ENCODE measurements at regions not wholly inside any gene's neighbourhood (a gene's known extent, or its start where the extent isn't known, plus 50 kb on each side); places are given as distances from the start of the nearest gene placed in this dataset.

GRCh38 chr1:82565546-82565945 lies 764.8 kb downstream of the ADGRL2 start:
- peak; percentile 46 for DNase-seq (ENCODE audit: low spot score)

DNA sequence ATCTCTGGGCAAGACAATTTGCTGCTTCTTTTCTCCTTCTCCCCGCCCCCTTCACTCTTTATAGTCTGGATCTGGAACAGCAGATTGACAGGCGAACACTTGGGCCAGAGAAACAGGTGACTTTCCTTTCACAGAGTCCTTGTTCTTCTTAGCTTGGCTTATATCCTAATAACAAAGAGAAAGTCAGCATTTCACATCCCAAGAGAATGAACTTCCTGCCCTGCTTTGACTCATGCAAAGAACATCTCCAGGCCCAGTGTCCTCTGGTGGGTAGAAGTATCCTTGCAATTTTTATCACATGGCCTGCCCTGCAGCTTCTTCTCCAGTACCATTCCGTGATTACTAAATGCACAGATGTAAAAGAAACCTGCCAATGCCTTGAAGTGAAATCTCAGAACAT lies 764.4 kb downstream of the ADGRL2 start:
- peak; percentile 79 for DNase-seq (ENCODE audit: low spot score)

- no peak for DNase-seq (ENCODE audit: low spot score)
Observed at GRCh38 chr1:82564333-82564732, 763.6 kb downstream of the ADGRL2 start.

GRCh38 chr1:82562448-82562847 lies 761.7 kb downstream of the ADGRL2 start:
- DNase-seq (ENCODE audit: low spot score) = no peak

DNA sequence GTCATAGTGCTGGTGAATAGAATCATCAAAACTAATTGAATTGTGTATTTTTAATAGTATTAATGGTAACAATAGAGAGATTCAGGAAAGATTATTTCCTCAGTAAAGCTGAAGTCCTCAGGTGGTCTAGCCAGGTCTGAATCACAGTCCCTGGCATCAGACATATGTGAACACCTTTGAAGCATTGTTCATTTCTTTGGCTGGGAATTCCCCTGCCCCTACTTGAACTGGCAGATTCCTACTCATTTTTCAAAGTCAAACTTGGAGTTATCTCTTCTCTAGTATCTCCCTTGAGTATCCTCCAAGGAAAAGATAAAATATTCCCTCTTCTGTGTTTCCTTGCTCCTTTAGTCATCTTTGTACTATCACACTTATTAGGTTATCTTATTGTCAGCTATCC lies 759.8 kb downstream of the ADGRL2 start:
- no peak for DNase-seq (ENCODE audit: low spot score)

- no peak for DNase-seq (ENCODE audit: low spot score)
Observed at GRCh38 chr1:82555501-82555900, 754.8 kb downstream of the ADGRL2 start.

DNA sequence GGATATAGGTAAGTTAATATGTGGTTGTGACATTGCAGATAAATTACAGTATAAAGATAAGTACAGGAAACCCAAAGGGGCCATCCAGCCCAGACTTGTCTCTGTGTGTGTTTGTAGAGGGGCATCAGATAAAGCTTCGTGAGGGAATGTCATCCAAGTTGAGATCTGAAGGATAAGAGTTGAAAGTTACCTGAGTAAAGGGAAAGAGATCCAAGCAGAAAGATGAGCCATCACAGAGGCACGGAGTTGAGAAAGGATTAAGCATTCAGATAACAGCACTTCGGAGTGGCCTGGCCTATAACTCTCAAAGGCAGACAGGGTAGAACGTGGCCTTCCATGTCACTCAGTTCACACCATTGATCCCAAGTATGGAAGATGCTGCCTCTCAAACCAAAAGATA lies 749.1 kb downstream of the ADGRL2 start:
- no peak for DNase-seq (ENCODE audit: low spot score)

DNA sequence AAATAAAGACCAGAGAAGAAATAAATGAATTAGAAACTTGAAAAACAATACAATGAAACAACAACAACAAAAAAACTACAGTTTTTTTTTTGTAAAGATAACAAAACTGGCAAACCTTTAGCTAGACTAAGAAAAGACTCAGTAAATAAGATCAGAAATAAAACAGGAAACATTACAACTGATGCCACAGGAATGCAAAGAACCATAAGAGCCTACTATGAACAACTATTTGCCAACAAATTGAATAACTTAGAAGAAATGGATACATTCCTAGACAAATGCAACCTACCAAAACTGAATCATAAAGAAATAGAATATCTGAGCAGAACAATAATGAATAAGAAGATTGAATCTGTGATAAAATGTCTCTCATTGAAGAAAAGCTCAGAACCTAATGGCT lies 742.0 kb downstream of the ADGRL2 start:
- DNase-seq (ENCODE audit: low spot score) = no peak

- no peak for DNase-seq (ENCODE audit: low spot score)
Observed at GRCh38 chr1:82542141-82542540, 741.4 kb downstream of the ADGRL2 start.

- DNase-seq (ENCODE audit: low spot score) = no peak
Observed at GRCh38 chr1:82540006-82540405, 739.3 kb downstream of the ADGRL2 start.

DNA sequence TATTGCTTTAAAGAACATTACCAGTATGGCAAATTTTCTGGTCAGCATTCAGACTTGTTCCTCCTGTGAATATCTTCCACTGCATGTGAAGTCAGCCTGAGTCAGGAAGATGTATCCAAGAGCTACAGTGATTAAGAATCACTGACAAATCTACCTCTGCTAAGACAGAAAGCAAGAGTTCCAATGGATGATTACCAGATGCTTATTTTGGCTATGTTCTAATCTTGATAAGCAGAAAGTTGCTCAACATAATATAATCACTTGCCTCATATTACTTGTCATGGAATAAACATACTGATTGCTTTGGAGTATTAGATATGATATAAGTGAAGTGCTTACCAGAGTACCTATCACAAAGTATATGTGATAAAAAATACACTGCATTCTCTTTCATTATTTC lies 738.1 kb downstream of the ADGRL2 start:
- no peak for DNase-seq (ENCODE audit: low spot score)

DNA sequence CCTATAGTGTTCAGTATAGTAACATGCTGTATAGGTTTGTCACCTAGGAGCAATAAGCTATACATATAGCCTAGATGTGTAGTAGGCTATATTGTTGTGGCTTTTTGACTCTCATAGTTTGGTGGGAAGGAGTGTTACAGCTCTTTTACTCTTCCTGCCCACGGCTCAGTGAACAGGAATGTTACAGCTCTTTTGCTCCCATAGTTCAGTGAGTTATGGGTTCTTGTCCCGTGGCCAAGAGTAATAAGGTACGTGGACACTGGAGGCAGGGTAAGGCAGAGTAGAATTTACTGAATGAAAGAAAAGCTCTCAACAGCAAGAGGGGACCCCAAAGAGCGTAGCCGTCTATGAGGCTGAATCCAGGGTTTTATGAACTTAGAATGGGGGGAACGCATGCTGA lies 734.3 kb downstream of the ADGRL2 start:
- DNase-seq (ENCODE audit: low spot score) = no peak

- no peak for DNase-seq (ENCODE audit: low spot score)
Observed at GRCh38 chr1:82525378-82525777, 724.6 kb downstream of the ADGRL2 start.

DNA sequence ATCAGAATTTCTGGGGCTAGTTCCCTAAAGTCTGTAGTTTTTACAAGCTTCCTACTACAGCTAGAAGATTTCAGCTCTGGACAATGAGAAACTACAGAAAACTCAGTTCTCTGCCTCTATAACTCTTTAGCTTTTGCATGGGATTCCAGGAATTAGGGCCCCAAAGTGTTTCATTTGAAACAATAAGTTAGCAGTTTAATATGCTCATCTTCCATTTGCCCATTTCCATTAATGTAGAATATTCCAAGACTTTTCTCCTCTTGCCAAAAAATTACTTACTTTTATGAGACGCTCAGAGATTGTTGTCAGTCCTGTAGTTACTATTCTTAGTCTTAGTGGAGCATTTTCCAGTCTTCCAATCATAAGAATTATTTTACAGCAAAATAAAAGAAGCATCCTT lies 719.9 kb downstream of the ADGRL2 start:
- DNase-seq (ENCODE audit: low spot score) = no peak

- DNase-seq (ENCODE audit: low spot score) = no peak
Observed at GRCh38 chr1:82517586-82517985, 716.9 kb downstream of the ADGRL2 start.

GRCh38 chr1:82515650-82516049 lies 714.9 kb downstream of the ADGRL2 start:
- no peak for DNase-seq (ENCODE audit: low spot score)

DNA sequence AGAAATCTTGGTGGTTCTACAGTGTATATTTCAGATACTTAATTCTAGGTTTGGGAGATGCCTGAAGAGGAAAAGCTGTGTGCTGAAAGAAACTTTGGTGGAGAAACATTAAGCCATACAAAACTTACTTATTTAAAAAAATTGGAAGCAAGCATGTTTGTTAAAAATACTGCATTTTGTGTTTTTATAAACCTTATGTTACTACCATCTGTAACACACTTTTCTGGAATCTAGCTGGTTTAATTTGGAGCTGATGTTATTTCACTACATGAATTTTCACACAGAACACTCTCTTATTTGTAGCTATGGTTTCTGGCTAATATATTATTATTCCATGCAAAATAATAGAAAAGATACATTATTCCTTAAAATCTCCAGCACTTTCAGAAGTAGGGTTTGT lies 710.7 kb downstream of the ADGRL2 start:
- no peak for DNase-seq (ENCODE audit: low spot score)

- DNase-seq (ENCODE audit: low spot score) = no peak
Observed at GRCh38 chr1:82510431-82510830, 709.7 kb downstream of the ADGRL2 start.

DNA sequence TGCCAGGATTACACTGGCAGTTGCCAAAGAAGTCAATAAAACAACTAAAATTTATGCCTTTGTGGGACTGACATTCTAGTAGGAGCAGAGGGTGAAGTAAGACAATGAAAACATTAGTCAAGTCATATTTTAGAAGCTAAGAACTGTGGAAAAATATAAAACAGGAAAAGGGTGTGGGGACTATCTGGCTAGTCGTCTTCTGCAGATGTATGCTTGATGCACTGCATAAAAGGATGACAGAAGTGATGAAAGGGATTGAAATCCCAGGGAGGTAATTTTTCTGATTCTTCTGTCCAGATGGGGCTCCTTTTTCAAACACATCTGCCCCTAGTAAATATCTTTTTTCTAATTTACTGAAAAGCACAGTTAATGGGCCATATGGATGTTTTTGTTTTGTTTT lies 706.3 kb downstream of the ADGRL2 start:
- DNase-seq (ENCODE audit: low spot score) = no peak

- DNase-seq (ENCODE audit: low spot score) = no peak
Observed at GRCh38 chr1:82503822-82504221, 703.1 kb downstream of the ADGRL2 start.

DNA sequence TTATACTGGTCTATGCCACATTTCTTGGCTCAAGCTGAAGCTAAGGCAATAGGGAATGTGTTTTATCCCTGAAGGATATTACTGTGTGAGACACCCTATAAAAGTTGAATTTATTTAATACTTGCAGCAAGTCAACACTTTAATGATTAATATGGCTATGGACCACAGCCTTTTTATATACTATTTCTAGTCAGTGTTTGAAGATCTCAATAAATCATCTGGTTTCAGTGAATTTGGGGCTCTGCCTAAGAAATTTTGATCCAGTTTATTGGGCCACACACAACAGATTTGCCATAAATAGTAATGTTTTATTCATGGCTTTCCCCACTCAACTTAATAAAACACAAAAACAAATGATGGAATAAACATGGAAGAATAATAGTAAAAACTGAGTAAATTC lies 698.3 kb downstream of the ADGRL2 start:
- DNase-seq (ENCODE audit: low spot score) = no peak

GRCh38 chr1:82494117-82494516 lies 693.4 kb downstream of the ADGRL2 start:
- no peak for DNase-seq (ENCODE audit: low spot score)

GRCh38 chr1:82492159-82492558 lies 691.4 kb downstream of the ADGRL2 start:
- DNase-seq (ENCODE audit: low spot score) = no peak

DNA sequence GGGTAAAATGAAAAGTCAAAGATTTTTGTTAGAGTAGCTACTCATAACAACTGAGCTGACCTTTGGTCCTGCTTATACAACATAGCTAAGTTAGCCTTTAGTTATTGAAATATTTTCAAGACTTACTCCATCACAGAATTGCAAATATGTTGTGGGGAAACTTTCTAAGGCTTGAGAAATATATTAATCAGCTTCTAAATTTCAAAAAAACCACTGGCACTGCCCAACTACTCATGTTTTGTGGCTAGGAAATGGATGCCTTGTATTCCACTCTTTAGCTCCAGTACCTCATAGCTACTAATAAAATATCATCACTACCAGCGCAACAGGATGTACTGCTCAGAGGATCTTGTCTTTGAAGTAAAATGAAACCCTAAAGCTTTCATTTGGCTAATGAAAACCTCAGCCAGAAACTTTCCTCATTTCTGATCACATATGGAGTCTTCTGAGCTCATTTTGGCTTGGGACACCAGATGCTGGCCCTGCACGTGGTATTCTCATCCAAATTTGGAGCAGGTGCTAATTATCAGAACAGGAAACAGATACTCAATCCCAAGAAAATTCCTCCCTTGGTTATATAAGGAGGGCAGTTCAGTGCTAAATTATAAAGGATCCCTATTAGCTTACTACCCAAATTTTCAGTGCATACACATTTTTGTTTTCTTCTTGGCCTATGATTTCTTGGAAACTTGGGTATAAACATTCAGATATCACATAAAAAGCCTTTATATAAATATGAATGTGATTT lies 690.7 kb downstream of the ADGRL2 start:
- no peak for DNase-seq (ENCODE audit: low spot score)

- DNase-seq (ENCODE audit: low spot score) = no peak
Observed at GRCh38 chr1:82487778-82488177, 687.0 kb downstream of the ADGRL2 start.

All from kidney capillary endothelial cell (primary cell).